ENCODE measurements at regions not wholly inside any gene's neighbourhood (a gene's known extent, or its start where the extent isn't known, plus 50 kb on each side); places are given as distances from the start of the nearest gene placed in this dataset.

- Histone ChIP-seq H3K4me3 (ENCODE audit: low read depth, low read length) (no peak overlapping the region), H3K27me3 (ENCODE audit: control insufficient read depth, insufficient read depth, low read length) (no peaks in the 10 kb centered on the region), H3K9me3 (ENCODE audit: control insufficient read depth, insufficient read depth, low read length) (no peaks in the 10 kb centered on the region), H3K4me1 (ENCODE audit: control insufficient read depth, insufficient read depth, low read length) (no peaks in the 10 kb centered on the region), H3K36me3 (ENCODE audit: control insufficient read depth, insufficient read depth, low read length) (no peaks in the 10 kb centered on the region), H3K27ac (ENCODE audit: low read depth, low read length) (no peak overlapping the region)
- 100% methylated on average over 1 of the region's 4 CpGs for WGBS (ENCODE audit: insufficient coverage)
- no peak for DNase-seq (ENCODE audit: low read depth in 4 of 6, low spot score in 6 of 6)
Measured at GRCh38 chr6:24987446-24988115, 51.8 kb upstream of the RIPOR2 start.

- Histone ChIP-seq H3K36me3 (ENCODE audit: control insufficient read depth, insufficient read depth, low read length) (no peaks in the 10 kb centered on the region), H3K27ac (ENCODE audit: low read depth, low read length) (no peak overlapping the region), H3K4me1 (ENCODE audit: control insufficient read depth, insufficient read depth, low read length) (no peaks in the 10 kb centered on the region), H3K27me3 (ENCODE audit: control insufficient read depth, insufficient read depth, low read length) (no peaks in the 10 kb centered on the region), H3K9me3 (ENCODE audit: control insufficient read depth, insufficient read depth, low read length) (peaks cover 2% of the 10 kb centered on the region), H3K4me3 (ENCODE audit: low read depth, low read length) (no peak overlapping the region)
- no peak for DNase-seq (ENCODE audit: low read depth in 4 of 6, low spot score in 6 of 6)
Measured at GRCh38 chr6:24988562-24988961, 52.8 kb upstream of the RIPOR2 start.

GRCh38 chr6:24990236-24990845 is 54.6 kb upstream of the RIPOR2 start:
- no peaks in the 10 kb centered on the region for H3K36me3 ChIP-seq (ENCODE audit: control insufficient read depth, insufficient read depth, low read length)
- H3K27me3 ChIP-seq (ENCODE audit: control insufficient read depth, insufficient read depth, low read length), result no peaks in the 10 kb centered on the region
- DNase-seq (ENCODE audit: low read depth in 4 of 6, low spot score in 6 of 6), result no peak
- peaks cover 2% of the 10 kb centered on the region for H3K9me3 ChIP-seq (ENCODE audit: control insufficient read depth, insufficient read depth, low read length)
- H3K4me3 ChIP-seq (ENCODE audit: low read depth, low read length), result no peak overlapping the region
- no peak overlapping the region for H3K27ac ChIP-seq (ENCODE audit: low read depth, low read length)
- no peaks in the 10 kb centered on the region for H3K4me1 ChIP-seq (ENCODE audit: control insufficient read depth, insufficient read depth, low read length)
- WGBS (ENCODE audit: insufficient coverage), result 90% methylated on average over 2 of the region's 7 CpGs

GRCh38 chr6:24990944-24991809 is 55.4 kb upstream of the RIPOR2 start:
- Histone ChIP-seq H3K4me1 (ENCODE audit: control insufficient read depth, insufficient read depth, low read length) (no peaks in the 10 kb centered on the region), H3K27me3 (ENCODE audit: control insufficient read depth, insufficient read depth, low read length) (no peaks in the 10 kb centered on the region), H3K27ac (ENCODE audit: low read depth, low read length) (no peak overlapping the region), H3K4me3 (ENCODE audit: low read depth, low read length) (no peak overlapping the region), H3K9me3 (ENCODE audit: control insufficient read depth, insufficient read depth, low read length) (peaks cover 2% of the 10 kb centered on the region), H3K36me3 (ENCODE audit: control insufficient read depth, insufficient read depth, low read length) (no peaks in the 10 kb centered on the region)
- WGBS (ENCODE audit: insufficient coverage), result 100% methylated on average over 2 of the region's 4 CpGs
- no peak for DNase-seq (ENCODE audit: low read depth in 4 of 6, low spot score in 6 of 6)

GRCh38 chr6:24991810-24992467 is 56.2 kb upstream of the RIPOR2 start:
- H3K4me1 ChIP-seq (ENCODE audit: control insufficient read depth, insufficient read depth, low read length), result no peaks in the 10 kb centered on the region
- H3K27me3 ChIP-seq (ENCODE audit: control insufficient read depth, insufficient read depth, low read length), result no peaks in the 10 kb centered on the region
- H3K27ac ChIP-seq (ENCODE audit: low read depth, low read length), result no peak overlapping the region
- DNase-seq (ENCODE audit: low read depth in 4 of 6, low spot score in 6 of 6), result peak in 1 of 6 donors; percentile 44
- H3K9me3 ChIP-seq (ENCODE audit: control insufficient read depth, insufficient read depth, low read length), result peaks cover 2% of the 10 kb centered on the region
- no peaks in the 10 kb centered on the region for H3K36me3 ChIP-seq (ENCODE audit: control insufficient read depth, insufficient read depth, low read length)
- no peak overlapping the region for H3K4me3 ChIP-seq (ENCODE audit: low read depth, low read length)
- 95% methylated on average over 3 of the region's 5 CpGs for WGBS (ENCODE audit: insufficient coverage)

- Histone ChIP-seq H3K27ac (ENCODE audit: low read depth, low read length) (no peak overlapping the region), H3K27me3 (ENCODE audit: control insufficient read depth, insufficient read depth, low read length) (no peaks in the 10 kb centered on the region), H3K36me3 (ENCODE audit: control insufficient read depth, insufficient read depth, low read length) (no peaks in the 10 kb centered on the region), H3K4me1 (ENCODE audit: control insufficient read depth, insufficient read depth, low read length) (no peaks in the 10 kb centered on the region), H3K9me3 (ENCODE audit: control insufficient read depth, insufficient read depth, low read length) (peaks cover 2% of the 10 kb centered on the region), H3K4me3 (ENCODE audit: low read depth, low read length) (no peak overlapping the region)
- no peak for DNase-seq (ENCODE audit: low read depth in 4 of 6, low spot score in 6 of 6)
- WGBS (ENCODE audit: insufficient coverage), result no CpG with 5 or more reads among the region's 1 CpG
Measured at GRCh38 chr6:24994812-24995211, 59.1 kb upstream of the RIPOR2 start.

- H3K36me3 ChIP-seq (ENCODE audit: control insufficient read depth, insufficient read depth, low read length), result no peaks in the 10 kb centered on the region
- no peak overlapping the region for H3K4me3 ChIP-seq (ENCODE audit: low read depth, low read length)
- peaks cover 2% of the 10 kb centered on the region for H3K9me3 ChIP-seq (ENCODE audit: control insufficient read depth, insufficient read depth, low read length)
- WGBS (ENCODE audit: insufficient coverage), result no CpG with 5 or more reads among the region's 4 CpGs
- H3K27ac ChIP-seq (ENCODE audit: low read depth, low read length), result no peak overlapping the region
- DNase-seq (ENCODE audit: low read depth in 4 of 6, low spot score in 6 of 6), result no peak
- H3K27me3 ChIP-seq (ENCODE audit: control insufficient read depth, insufficient read depth, low read length), result no peaks in the 10 kb centered on the region
- no peaks in the 10 kb centered on the region for H3K4me1 ChIP-seq (ENCODE audit: control insufficient read depth, insufficient read depth, low read length)
Measured at GRCh38 chr6:24995270-24995669, 59.5 kb upstream of the RIPOR2 start.

GRCh38 chr6:24996269-24996836 is 60.6 kb upstream of the RIPOR2 start:
- Histone ChIP-seq H3K4me3 (ENCODE audit: low read depth, low read length) (no peak overlapping the region), H3K27me3 (ENCODE audit: control insufficient read depth, insufficient read depth, low read length) (no peaks in the 10 kb centered on the region), H3K27ac (ENCODE audit: low read depth, low read length) (no peak overlapping the region), H3K9me3 (ENCODE audit: control insufficient read depth, insufficient read depth, low read length) (peaks cover 2% of the 10 kb centered on the region), H3K4me1 (ENCODE audit: control insufficient read depth, insufficient read depth, low read length) (no peaks in the 10 kb centered on the region), H3K36me3 (ENCODE audit: control insufficient read depth, insufficient read depth, low read length) (no peaks in the 10 kb centered on the region)
- 83% methylated on average over 3 of the region's 5 CpGs for WGBS (ENCODE audit: insufficient coverage)
- peak in 1 of 6 donors; percentile 9 for DNase-seq (ENCODE audit: low read depth in 4 of 6, low spot score in 6 of 6)

- Histone ChIP-seq H3K9me3 (ENCODE audit: control insufficient read depth, insufficient read depth, low read length) (peaks cover 2% of the 10 kb centered on the region), H3K4me3 (ENCODE audit: low read depth, low read length) (no peak overlapping the region), H3K4me1 (ENCODE audit: control insufficient read depth, insufficient read depth, low read length) (no peaks in the 10 kb centered on the region), H3K27me3 (ENCODE audit: control insufficient read depth, insufficient read depth, low read length) (no peaks in the 10 kb centered on the region), H3K36me3 (ENCODE audit: control insufficient read depth, insufficient read depth, low read length) (no peaks in the 10 kb centered on the region), H3K27ac (ENCODE audit: low read depth, low read length) (no peak overlapping the region)
- WGBS (ENCODE audit: insufficient coverage), result no CpG with 5 or more reads among the region's 1 CpG
- DNase-seq (ENCODE audit: low read depth in 4 of 6, low spot score in 6 of 6), result no peak
Measured at GRCh38 chr6:24997231-24997630, 61.5 kb upstream of the RIPOR2 start.
